Fibroblast of lung (primary cell): ENCODE measurements at regions not wholly inside any gene's neighbourhood (a gene's known extent, or its start where the extent isn't known, plus 50 kb on each side); places are given as distances from the start of the nearest gene placed in this dataset.
"Not testable (repeated sequence)": the region's sequence is repeated elsewhere in the genome, so short reads cannot be mapped to it uniquely, and the experiment has no call there.

Experiments used
- DNase-seq, 2 donors: peaks; one replicate each; pipeline versions ENCODE4 v3.0.0 to v3.0.0-alpha.2; 2010; ENCODE audit warnings: low read depth in 2 of 2
- H2AFZ ChIP-seq: 2 replicates; pipeline ENCODE4 v1.5.1; 2012; ENCODE audit warnings: low read length, control low read depth, inconsistent platforms
- H3K27ac ChIP-seq: 2 replicates; pipeline ENCODE4 v1.5.1; 2011; ENCODE audit warnings: low read length, control low read depth; ENCODE audit not compliant: insufficient read depth
- H3K27me3 ChIP-seq: 2 replicates; pipeline ENCODE4 v1.5.1; 2011; ENCODE audit warnings: mild to moderate bottlenecking, low read length; ENCODE audit not compliant: control insufficient read depth, insufficient read depth
- H3K36me3 ChIP-seq: 2 replicates; pipeline ENCODE4 v1.5.1; 2011; ENCODE audit warnings: low read length; ENCODE audit not compliant: control insufficient read depth, insufficient read depth
- H3K4me1 ChIP-seq: 2 replicates; pipeline ENCODE4 v1.5.1; 2011; ENCODE audit warnings: low read length; ENCODE audit not compliant: control insufficient read depth, insufficient read depth; ENCODE audit errors: extremely low read depth
- H3K4me2 ChIP-seq: 2 replicates; pipeline ENCODE4 v1.5.1; 2011; ENCODE audit warnings: low read length, control low read depth; ENCODE audit not compliant: insufficient read depth; ENCODE audit errors: extremely low read depth
- H3K4me3 ChIP-seq, 4 experiments: fragments of 200-600 bp in 1 of 4; sonication (generic) in 1 of 4; replicated peaks in 1 of 4; 2 replicates each; pipeline ENCODE4 v1.5.1; 2011 to 2016; ENCODE audit warnings: low read length in 4 of 4, low read depth in 3 of 4, mild to moderate bottlenecking in 3 of 4, control low read depth in 2 of 4, inconsistent platforms in 1 of 4, mixed read lengths in 1 of 4; ENCODE audit not compliant: insufficient read depth in 1 of 4; ENCODE audit errors: control extremely low read depth in 1 of 4
- H3K79me2 ChIP-seq: 2 replicates; pipeline ENCODE4 v1.5.1; 2012; ENCODE audit warnings: mild to moderate bottlenecking, low read length, inconsistent platforms; ENCODE audit not compliant: control insufficient read depth, insufficient read depth
- H3K9ac ChIP-seq: 2 replicates; pipeline ENCODE4 v1.5.1; 2011; ENCODE audit warnings: mild to moderate bottlenecking, low read length, control low read depth; ENCODE audit not compliant: insufficient read depth
- H3K9me3 ChIP-seq: 2 replicates; pipeline ENCODE4 v1.5.1; 2012; ENCODE audit warnings: low read depth, low read length; ENCODE audit not compliant: control insufficient read depth, insufficient read depth
- H4K20me1 ChIP-seq: 2 replicates; pipeline ENCODE4 v1.5.1; 2011; ENCODE audit warnings: low read length; ENCODE audit not compliant: control insufficient read depth, insufficient read depth; ENCODE audit errors: extremely low read depth
- EZH2 ChIP-seq: IDR thresholded peaks from 2 replicates; pipeline ENCODE4 v1.5.1; 2012; ENCODE audit warnings: low read length, control low read depth, mild to moderate bottlenecking; ENCODE audit errors: missing control alignments
- TF ChIP-seq, protein P1 (sequence below), 2 donors: IDR thresholded peaks in 1 of 2; conservative IDR thresholded peaks in 1 of 2; 1 replicate in 1 of 2; 2 replicates in 1 of 2; pipeline ENCODE4 v1.5.1; 2011 to 2012; ENCODE audit warnings: low read length in 2 of 2, control low read depth in 1 of 2, inconsistent platforms in 1 of 2, low read depth in 1 of 2, mild to moderate bottlenecking in 1 of 2

DNA sequence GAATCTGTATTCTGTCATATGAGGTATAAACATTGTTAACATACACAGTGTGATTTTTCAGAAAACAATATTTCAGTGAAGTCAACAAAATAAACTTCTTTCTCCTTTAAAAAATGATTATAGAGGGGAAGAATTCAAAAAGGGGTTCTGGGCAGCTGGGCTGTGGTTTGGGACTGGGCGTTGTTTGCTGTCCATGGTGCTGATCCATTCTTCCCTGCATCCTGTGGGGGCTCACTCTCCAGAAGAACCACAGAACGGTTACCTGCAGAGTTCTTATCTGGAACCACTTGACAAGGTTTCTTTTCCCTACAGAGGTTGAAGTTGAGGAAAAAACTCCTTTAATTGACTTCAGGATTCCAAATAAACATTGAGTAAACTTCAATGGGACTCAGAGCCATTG, 1091.0 kb downstream of the CDH8 start:
- TF ChIP-seq EZH2: no peak
- TF ChIP-seq, protein P1, sequence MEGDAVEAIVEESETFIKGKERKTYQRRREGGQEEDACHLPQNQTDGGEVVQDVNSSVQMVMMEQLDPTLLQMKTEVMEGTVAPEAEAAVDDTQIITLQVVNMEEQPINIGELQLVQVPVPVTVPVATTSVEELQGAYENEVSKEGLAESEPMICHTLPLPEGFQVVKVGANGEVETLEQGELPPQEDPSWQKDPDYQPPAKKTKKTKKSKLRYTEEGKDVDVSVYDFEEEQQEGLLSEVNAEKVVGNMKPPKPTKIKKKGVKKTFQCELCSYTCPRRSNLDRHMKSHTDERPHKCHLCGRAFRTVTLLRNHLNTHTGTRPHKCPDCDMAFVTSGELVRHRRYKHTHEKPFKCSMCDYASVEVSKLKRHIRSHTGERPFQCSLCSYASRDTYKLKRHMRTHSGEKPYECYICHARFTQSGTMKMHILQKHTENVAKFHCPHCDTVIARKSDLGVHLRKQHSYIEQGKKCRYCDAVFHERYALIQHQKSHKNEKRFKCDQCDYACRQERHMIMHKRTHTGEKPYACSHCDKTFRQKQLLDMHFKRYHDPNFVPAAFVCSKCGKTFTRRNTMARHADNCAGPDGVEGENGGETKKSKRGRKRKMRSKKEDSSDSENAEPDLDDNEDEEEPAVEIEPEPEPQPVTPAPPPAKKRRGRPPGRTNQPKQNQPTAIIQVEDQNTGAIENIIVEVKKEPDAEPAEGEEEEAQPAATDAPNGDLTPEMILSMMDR (conservative IDR thresholded peaks at IDR 0.05 in 1 of 2, IDR thresholded peaks at IDR 0.05 in 1 of 2; ENCODE audit: low read depth in 1 of 2, low read length in 2 of 2): no peak
- DNase-seq: peak in 1 of 2 donors; percentile 7
- Histone ChIP-seq H3K36me3 (no peaks in the 10 kb centered on the region), H2AFZ (no peak overlapping the region), H3K4me2 (no peak overlapping the region), H4K20me1 (no peaks in the 10 kb centered on the region), H3K27ac (no peak overlapping the region), H3K79me2 (no peaks in the 10 kb centered on the region), H3K4me1 (no peaks in the 10 kb centered on the region), H3K4me3 (no peak overlapping the region), H3K9ac (no peak overlapping the region), H3K27me3 (no peaks in the 10 kb centered on the region), H3K9me3 (no peaks in the 10 kb centered on the region)

DNA sequence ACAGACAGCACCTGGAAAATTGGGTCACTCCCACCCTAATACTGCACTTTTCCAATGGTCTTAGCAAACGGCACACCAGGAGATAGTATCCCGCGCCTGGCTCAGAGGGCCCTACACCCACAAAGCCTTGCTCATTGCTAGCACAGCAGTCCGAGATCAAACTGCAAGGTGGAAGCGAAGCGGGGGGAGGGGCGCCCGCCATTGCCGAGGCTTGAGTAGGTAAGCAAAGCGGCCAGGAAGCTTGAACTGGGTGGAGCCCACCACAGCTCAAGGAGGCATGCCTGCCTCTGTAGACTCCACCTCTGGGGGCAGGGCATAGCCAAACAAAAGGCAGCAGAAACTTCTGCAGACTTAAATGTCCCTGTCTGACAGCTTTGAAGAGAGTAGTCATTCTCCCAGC, 1100.0 kb downstream of the CDH8 start:
- not testable (repeated sequence) for H3K27ac ChIP-seq, H3K9ac ChIP-seq, H4K20me1 ChIP-seq, H2AFZ ChIP-seq, H3K4me2 ChIP-seq, H3K4me3 ChIP-seq, H3K9me3 ChIP-seq, DNase-seq, H3K27me3 ChIP-seq, H3K4me1 ChIP-seq, H3K36me3 ChIP-seq, H3K79me2 ChIP-seq

DNA sequence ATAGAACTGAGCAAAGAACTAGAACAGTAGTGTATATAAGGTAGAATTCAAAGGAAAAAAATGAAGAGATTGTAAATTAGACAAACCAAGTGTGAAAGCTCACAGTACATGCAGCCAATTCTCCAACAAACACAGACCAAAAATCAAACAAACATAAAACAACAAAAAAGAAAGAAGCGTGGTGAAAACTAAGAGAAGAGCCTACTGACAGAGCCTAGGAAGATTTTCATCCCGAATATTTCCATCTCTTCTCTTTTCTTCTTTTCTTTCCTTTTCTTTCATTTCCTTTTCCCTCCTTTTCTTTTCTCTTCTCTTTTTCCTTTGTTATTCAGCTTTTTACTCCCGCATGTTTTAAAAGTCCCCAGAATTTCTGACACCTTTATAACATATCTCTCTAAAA, 1103.6 kb downstream of the CDH8 start:
- H3K4me2 ChIP-seq: no peak overlapping the region
- H3K27me3 ChIP-seq: no peaks in the 10 kb centered on the region
- no peak overlapping the region for H3K4me3 ChIP-seq
- no peak for DNase-seq
- H3K27ac ChIP-seq: no peak overlapping the region
- no peaks in the 10 kb centered on the region for H3K79me2 ChIP-seq
- H2AFZ ChIP-seq: no peak overlapping the region
- no peaks in the 10 kb centered on the region for H3K36me3 ChIP-seq
- no peaks in the 10 kb centered on the region for H3K4me1 ChIP-seq
- H3K9ac ChIP-seq: no peak overlapping the region
- H4K20me1 ChIP-seq: no peaks in the 10 kb centered on the region
- H3K9me3 ChIP-seq: no peaks in the 10 kb centered on the region
- TF ChIP-seq EZH2: no peak
- TF ChIP-seq, protein P1 (conservative IDR thresholded peaks at IDR 0.05 in 1 of 2, IDR thresholded peaks at IDR 0.05 in 1 of 2; ENCODE audit: low read depth in 1 of 2, low read length in 2 of 2): no peak

DNA sequence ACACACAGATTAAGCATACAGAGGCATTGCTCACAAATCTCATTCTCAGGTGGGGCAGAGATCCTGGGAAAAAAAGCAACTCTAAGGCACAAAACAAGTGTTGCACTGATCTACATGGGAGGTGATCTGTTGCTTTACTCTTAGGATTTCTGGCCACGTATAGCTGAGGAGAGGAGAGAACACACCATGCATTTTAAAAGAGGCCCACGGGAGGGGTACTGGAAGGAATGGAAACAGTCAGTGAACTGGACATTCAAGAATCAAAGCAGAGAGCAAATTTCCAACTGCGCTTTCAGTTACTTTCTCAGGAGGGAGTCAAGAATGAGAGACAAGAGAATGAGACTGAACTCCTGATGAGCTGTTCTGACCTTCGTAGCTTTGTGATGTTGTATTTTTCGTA, 1105.9 kb downstream of the CDH8 start:
- Histone ChIP-seq H3K79me2 (no peaks in the 10 kb centered on the region), H3K27me3 (no peaks in the 10 kb centered on the region), H4K20me1 (no peaks in the 10 kb centered on the region), H3K4me1 (no peaks in the 10 kb centered on the region), H3K27ac (no peak overlapping the region), H3K4me2 (no peak overlapping the region), H3K9me3 (no peaks in the 10 kb centered on the region), H3K4me3 (no peak overlapping the region), H3K9ac (no peak overlapping the region), H2AFZ (no peak overlapping the region), H3K36me3 (no peaks in the 10 kb centered on the region)
- DNase-seq: no peak
- TF ChIP-seq EZH2: no peak
